Medulla oblongata (tissue), 1 donor: ENCODE measurements at regions not wholly inside any gene's neighbourhood (a gene's known extent, or its start where the extent isn't known, plus 50 kb on each side); places are given as distances from the start of the nearest gene placed in this dataset.

Source experiments
- DNase-seq: peaks from one replicate; pipeline ENCODE4 v3.0.0-alpha.2; 2015; ENCODE audit errors: extremely low spot score

DNA sequence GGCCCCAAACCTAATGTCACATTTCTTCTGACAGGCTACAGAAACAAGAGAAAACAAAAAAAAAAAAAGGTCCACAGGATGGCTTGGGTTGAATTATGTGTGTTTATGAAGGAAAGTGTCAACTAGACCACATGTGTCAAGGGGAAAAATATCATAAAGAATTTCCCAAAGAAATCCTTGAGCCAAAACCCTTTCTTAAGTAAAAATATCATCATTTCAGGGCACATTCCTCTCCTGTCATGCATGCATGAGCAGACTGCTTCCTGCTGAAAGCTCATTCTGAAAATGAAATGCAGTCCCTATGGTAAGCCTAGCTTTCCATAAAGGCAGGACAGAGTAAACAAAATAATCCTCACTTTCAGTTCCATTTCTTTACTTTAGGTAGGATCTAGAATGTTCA lies 85.7 kb upstream of the RBBP8 start:
- DNase-seq, result no peak

DNA sequence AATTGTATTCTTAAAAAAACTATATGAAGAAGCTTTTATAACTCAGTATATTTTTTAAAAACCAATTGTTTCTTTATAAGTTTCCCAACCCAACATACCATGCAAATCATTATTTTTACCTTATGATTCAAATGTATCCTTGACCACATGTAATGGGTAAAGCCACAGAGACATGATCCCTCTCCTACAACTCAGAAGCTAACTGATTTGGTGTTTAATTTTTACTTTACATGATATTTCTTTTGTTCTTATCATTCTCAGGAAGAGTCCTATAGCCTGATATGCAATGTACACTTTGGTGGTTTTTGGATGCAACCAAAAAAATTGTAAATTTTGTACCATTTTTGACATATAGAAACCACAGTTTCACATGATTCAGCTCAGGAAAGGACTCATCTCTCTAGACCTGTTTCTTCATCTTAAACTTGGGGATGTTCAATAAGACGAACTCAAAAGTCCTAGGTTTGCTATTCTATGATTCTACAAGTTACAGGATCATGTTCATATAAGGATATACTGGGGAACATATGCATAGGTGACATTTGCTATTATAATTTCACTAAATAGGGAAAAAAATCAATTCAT lies 85.2 kb upstream of the RBBP8 start:
- no peak for DNase-seq

DNA sequence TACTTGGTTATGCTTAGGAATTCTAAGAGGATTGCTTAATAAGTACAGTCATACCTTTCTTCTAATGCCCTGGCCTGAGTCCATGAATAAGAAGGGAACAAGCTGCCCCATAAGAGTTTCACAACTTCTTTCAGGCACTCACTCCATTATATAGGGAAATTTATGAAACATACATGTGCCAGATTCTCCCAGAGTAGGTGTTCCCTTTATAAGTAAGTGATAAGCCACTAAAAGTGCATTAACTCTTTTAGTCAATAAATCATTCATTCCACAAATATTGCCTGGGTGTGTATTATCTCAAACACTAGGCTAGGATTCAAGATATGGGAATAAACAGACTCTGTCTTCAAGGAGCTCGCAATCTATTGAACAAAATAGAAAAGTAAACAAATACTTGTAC lies 84.5 kb upstream of the RBBP8 start:
- DNase-seq, result no peak

DNA sequence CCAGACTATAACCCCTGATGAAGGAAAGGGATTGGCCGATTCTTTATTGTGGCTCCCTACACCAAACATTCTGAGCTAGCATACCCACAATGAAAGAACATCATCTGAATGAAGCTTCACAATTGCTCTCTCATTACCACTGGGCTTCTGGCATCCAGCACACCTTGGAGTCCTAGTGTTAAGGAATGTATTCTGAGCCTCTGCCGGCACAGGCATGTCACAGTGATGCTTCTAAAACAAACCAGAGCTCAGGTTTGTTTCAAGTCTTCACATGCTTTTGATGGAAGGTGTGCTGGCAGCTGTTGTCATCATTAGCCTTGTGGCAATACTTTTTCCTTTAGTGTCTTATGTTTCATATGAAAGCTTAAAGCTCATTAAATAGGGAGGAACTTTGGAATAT lies 76.3 kb upstream of the RBBP8 start:
- DNase-seq, result no peak

DNA sequence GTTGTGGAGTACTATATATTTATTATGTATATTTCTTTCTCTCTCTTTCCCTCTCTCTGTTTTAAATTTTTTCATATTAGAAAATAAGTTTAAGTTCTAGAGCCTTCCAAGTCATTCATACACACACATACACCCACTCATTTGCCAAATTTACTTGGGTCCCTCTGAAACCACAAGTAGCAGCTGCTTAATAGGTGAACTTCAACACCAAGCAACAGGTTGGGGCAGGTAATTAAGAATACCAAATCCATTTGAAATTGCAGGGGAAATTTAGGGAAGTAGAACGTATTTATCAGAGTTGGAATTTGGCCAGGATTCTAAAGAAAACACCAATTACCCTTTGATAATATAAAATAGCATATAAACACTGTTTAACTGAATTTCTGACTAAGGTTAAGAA lies 75.0 kb upstream of the RBBP8 start:
- DNase-seq, result no peak

DNA sequence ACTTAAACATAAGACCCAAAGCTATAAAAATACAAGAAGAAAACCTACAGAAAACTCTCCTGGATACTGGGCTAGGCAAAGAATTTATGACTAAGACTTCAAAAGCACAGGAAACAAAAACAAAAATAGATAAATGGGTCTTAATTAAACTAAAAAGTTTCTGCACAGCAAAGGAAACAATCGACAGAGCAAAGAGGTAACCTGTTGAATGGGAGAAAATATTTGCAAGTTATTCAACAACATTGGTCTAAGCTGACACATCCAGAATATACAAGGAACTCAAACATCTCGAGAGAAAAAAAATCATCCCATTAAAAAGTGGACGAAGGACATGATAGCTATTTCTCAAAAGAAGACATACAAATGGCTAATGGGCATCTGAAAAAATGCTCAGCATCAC lies 72.3 kb upstream of the RBBP8 start:
- DNase-seq, result no peak

DNA sequence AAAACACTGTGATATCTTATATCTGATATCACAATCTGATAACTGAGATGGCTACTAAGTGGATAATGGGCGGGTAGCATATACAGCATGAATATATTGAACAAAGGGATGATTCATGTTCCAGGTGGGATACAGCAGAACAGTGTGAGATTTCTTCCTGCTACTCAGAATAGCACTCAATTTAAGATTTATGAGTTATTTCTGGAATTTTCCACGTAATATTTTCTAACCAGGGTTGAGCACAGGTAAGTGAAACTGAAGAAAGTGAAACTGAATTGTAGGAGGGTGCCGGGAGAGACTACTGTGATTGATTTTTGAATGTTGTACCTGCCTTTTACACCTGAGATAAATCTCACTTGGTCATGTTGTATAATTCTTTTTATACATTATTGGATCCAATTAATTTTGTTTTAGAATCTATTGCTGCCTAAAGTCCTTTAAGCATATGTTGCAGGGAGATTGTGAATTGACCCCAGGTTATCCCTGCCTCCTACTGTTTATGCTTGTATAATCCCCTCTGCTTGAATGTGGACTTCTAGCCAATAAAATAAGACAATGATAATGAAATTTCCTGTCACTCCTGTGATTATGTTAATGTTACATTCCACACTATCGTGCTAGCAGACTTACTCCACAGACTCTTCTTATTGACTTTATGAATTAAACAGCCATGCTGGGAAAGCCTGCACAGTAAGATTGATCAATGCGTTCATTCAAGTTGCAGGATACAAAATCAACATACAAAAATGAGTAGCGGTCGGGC lies 67.6 kb upstream of the RBBP8 start:
- no peak for DNase-seq

DNA sequence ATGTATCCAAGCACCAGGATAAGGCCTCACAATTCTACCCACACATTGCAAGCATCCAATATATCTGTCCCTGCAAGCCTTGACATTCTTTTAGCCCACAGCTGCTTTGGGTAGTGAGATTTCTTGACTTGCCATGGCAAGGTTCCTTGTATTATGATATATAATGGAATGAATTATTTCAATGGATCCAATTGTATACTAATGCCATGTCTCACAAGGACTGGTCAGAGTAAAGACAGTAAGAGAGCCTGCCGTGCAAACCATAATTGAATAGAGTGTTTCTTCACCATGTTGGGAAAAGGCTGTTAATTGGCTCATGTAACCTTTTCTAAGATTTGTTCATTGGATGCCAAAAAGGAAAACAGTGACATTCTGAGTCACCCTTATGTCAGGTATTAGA lies 64.3 kb upstream of the RBBP8 start:
- DNase-seq, result no peak

DNA sequence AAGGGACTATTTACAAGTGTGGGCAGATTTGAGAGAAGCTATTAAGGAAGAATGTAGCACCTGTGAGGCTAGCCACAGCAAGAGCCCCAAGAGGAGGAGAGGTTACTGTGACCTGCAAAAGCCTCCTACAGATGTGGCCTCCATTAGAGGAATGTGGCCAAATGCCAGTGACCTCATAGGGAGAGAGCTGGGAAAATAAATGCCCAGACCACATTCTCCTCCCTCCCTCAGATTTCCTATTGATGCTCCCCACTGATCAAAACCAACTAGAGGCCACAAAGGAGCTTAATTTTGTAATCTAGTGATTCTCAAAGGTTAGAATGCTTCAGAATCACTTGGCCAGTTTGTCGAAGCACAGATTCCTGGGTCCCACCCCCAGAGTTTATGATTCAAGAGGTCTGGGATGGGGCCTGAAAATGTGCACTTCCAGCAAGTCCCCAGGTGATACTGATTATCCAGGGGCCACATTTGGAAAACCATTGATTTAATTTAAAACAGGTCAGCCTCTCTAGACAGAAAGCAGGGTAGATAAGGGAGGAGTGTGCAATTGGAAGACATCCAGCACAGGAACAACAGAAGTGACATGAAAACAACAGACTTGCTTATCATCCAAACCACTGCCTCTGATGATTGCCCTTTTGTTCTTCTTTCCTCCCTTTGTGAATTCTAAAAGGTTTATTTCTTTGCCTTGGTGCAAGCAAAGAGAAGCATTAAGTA lies 61.2 kb upstream of the RBBP8 start:
- no peak for DNase-seq

DNA sequence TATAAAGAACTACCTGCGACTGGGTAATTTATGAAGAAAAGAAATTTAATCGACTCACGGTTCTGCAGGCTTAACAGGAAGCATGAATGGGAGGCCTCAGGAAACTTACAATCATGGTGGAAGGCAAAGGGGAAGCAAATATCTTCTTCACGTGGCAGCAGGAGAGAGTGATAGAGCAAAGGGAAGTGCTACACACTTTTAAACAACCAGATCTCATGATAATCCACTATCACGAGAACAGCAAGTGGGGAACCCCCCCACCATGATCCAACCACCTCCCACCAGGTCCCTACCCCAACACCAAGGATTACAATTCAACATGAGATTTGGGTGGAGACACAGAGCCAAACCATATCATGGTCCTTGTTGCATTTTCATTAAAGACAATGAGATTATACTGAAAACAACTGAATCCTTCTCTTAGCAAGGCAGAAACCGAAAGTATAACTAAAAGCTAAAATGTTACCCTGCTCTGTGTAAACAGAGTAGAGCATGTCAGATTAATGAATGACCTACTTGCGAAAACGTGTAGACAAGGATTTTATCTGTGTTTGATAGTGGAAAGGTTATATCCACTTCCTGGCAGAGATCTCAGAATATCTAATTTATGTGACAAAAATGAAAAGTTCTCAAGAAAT lies 60.1 kb upstream of the RBBP8 start:
- DNase-seq, result no peak

DNA sequence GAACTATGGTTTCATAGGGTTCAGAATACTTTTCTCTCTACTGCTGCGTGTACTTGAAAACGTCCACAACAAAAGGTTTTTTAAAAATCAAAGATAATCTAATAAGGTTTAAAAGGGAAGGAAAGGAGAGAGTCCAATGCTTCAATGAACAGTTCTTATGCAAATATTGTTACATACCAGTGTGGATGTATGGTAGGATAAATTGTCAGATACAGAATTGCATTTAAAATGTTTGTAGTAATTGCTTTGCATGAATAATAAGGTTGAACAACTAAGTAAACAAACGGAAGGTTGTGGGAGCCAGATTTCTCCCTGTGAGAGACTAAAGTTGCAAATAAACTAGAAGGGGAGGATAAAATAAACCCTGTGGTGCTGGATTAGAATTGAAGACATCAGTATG lies 53.8 kb upstream of the RBBP8 start:
- no peak for DNase-seq

DNA sequence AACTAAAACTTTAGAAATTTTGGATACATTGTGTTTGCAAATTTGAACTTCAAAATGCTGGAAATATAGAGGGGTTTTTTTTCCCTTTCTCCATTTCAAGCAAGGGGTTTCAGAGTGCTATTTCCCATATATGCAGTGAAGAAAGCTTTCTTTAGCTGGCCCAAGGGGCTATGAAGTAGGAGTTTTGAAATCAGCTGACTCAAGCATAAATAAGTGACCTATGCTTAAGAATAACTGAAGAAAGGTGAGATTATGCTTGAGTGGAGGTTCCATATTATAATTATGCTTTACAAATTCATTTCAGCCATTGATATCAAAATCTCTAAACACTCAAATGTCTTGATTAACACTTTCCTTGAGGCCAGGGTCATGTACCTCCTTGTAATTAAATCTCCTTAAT lies 51.0 kb upstream of the RBBP8 start:
- DNase-seq, result no peak

DNA sequence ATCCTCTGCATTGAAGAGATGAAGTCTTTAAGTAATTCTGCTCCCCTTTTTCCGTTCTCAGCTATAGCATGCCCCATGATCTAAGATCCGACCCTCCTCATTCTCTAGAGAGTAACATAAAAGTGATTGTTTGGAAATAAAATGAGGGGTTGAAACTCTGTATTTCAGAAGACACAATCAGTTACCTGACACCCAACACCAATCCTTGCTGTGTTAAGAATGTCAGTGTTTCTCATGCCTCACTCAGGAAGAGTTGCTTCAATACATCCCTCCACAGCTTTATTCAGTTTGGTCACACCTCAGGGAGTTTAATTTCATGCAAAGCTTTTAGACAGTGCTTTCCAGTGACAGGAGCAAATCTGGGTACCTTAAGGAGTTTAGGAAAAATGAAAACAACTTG lies 49.9 kb upstream of the RBBP8 start:
- no peak for DNase-seq
